GM21360 (cell line): ENCODE measurements at regions not wholly inside any gene's neighbourhood (a gene's known extent, or its start where the extent isn't known, plus 50 kb on each side); places are given as distances from the start of the nearest gene placed in this dataset.
"Not testable (repeated sequence)": the region's sequence is repeated elsewhere in the genome, so short reads cannot be mapped to it uniquely, and the experiment has no call there.

Experiments used
- ATAC-seq: cut with Tn5 transposase; IDR thresholded peaks from one replicate; pipeline ENCODE4 v1.9.1; 2021; ENCODE audit warnings: mild to moderate bottlenecking, moderate library complexity; ENCODE audit not compliant: unreplicated experiment

GRCh38 chr22:47420211-47420610 lies 657.8 kb downstream of the TBC1D22A start:
- no peak for ATAC-seq

- ATAC-seq, result no peak
These were observed 656.8 kb downstream of the TBC1D22A start for GRCh38 chr22:47419239-47419638.

- no peak for ATAC-seq
These were observed 655.2 kb downstream of the TBC1D22A start for GRCh38 chr22:47417699-47418098.

GRCh38 chr22:47411006-47411405 lies 648.6 kb downstream of the TBC1D22A start:
- ATAC-seq, result no peak

- no peak for ATAC-seq
These were observed 647.3 kb downstream of the TBC1D22A start for GRCh38 chr22:47409539-47410275.

GRCh38 chr22:47408409-47408808 lies 646.0 kb downstream of the TBC1D22A start:
- ATAC-seq, result no peak

GRCh38 chr22:47407461-47408025 lies 645.1 kb downstream of the TBC1D22A start:
- no peak for ATAC-seq

- no peak for ATAC-seq
These were observed 644.4 kb downstream of the TBC1D22A start for GRCh38 chr22:47406896-47407295.

- no peak for ATAC-seq
These were observed 643.9 kb downstream of the TBC1D22A start for GRCh38 chr22:47406180-47406834.

- not testable (repeated sequence) for ATAC-seq
These were observed 642.8 kb downstream of the TBC1D22A start for GRCh38 chr22:47405222-47405621.

- ATAC-seq, result no peak
These were observed 640.6 kb downstream of the TBC1D22A start for GRCh38 chr22:47402876-47403525.

GRCh38 chr22:47401976-47402770 lies 639.7 kb downstream of the TBC1D22A start:
- no peak for ATAC-seq

GRCh38 chr22:47401592-47401898 lies 639.1 kb downstream of the TBC1D22A start:
- no peak for ATAC-seq

- no peak for ATAC-seq
These were observed 638.5 kb downstream of the TBC1D22A start for GRCh38 chr22:47400701-47401591.

- ATAC-seq, result not testable (repeated sequence)
These were observed 637.7 kb downstream of the TBC1D22A start for GRCh38 chr22:47400131-47400530.

- ATAC-seq, result no peak
These were observed 636.7 kb downstream of the TBC1D22A start for GRCh38 chr22:47398921-47399790.

- ATAC-seq, result no peak
These were observed 636.0 kb downstream of the TBC1D22A start for GRCh38 chr22:47398491-47398890.

- ATAC-seq, result no peak
These were observed 635.2 kb downstream of the TBC1D22A start for GRCh38 chr22:47397673-47398072.

GRCh38 chr22:47396515-47396914 lies 634.1 kb downstream of the TBC1D22A start:
- ATAC-seq, result no peak
